Muscle of arm (tissue), 1 donor: ENCODE measurements at regions not wholly inside any gene's neighbourhood (a gene's known extent, or its start where the extent isn't known, plus 50 kb on each side); places are given as distances from the start of the nearest gene placed in this dataset.
"Not testable (repeated sequence)": the region's sequence is repeated elsewhere in the genome, so short reads cannot be mapped to it uniquely, and the experiment has no call there.

Experiments
- DNase-seq: peaks from one replicate; pipeline ENCODE4 v3.0.0-alpha.2; 2013

GRCh38 chr10:4638099-4638498, 187.9 kb upstream of the AKR1E2 start:
- no peak for DNase-seq

GRCh38 chr10:4637657-4638056, 188.3 kb upstream of the AKR1E2 start:
- no peak for DNase-seq

GRCh38 chr10:4635883-4636282, 190.1 kb upstream of the AKR1E2 start:
- DNase-seq: no peak

- no peak for DNase-seq
Observed at GRCh38 chr10:4635388-4635787, 190.6 kb upstream of the AKR1E2 start.

GRCh38 chr10:4633776-4634175, 192.2 kb upstream of the AKR1E2 start:
- no peak for DNase-seq

- no peak for DNase-seq
Observed at GRCh38 chr10:4633186-4633585, 192.8 kb upstream of the AKR1E2 start.

- no peak for DNase-seq
Observed at GRCh38 chr10:4632757-4633156, 193.2 kb upstream of the AKR1E2 start.

GRCh38 chr10:4626919-4627318, 199.1 kb upstream of the AKR1E2 start:
- no peak for DNase-seq

GRCh38 chr10:4623757-4624420, 202.1 kb upstream of the AKR1E2 start:
- no peak for DNase-seq

GRCh38 chr10:4623200-4623599, 202.8 kb upstream of the AKR1E2 start:
- no peak for DNase-seq

- DNase-seq: no peak
Observed at GRCh38 chr10:4622384-4622783, 203.6 kb upstream of the AKR1E2 start.

GRCh38 chr10:4617589-4617988, 208.4 kb upstream of the AKR1E2 start:
- DNase-seq: no peak

- DNase-seq: no peak
Observed at GRCh38 chr10:4615042-4615441, 211.0 kb upstream of the AKR1E2 start.

- no peak for DNase-seq
Observed at GRCh38 chr10:4609251-4609650, 216.8 kb upstream of the AKR1E2 start.

- DNase-seq: no peak
Observed at GRCh38 chr10:4607681-4608080, 218.3 kb upstream of the AKR1E2 start.

- DNase-seq: no peak
Observed at GRCh38 chr10:4606856-4607636, 219.0 kb upstream of the AKR1E2 start.

GRCh38 chr10:4602764-4603491, 223.1 kb upstream of the AKR1E2 start:
- DNase-seq: no peak

GRCh38 chr10:4599471-4599870, 226.5 kb upstream of the AKR1E2 start:
- DNase-seq: no peak

- DNase-seq: not testable (repeated sequence)
Observed at GRCh38 chr10:4597898-4598297, 228.1 kb upstream of the AKR1E2 start.

GRCh38 chr10:4596951-4597350, 229.1 kb upstream of the AKR1E2 start:
- no peak for DNase-seq

GRCh38 chr10:4595719-4596319, 230.2 kb upstream of the AKR1E2 start:
- no peak for DNase-seq

- DNase-seq: no peak
Observed at GRCh38 chr10:4590807-4591206, 235.2 kb upstream of the AKR1E2 start.

GRCh38 chr10:4588824-4589223, 237.2 kb upstream of the AKR1E2 start:
- DNase-seq: no peak
